WERI-Rb-1 (cell line): ENCODE measurements at regions not wholly inside any gene's neighbourhood (a gene's known extent, or its start where the extent isn't known, plus 50 kb on each side); places are given as distances from the start of the nearest gene placed in this dataset.
A peak's percentile ranks its signal among the peaks of the same experiment; 100 is the strongest.

Experiments used
- DNase-seq: peaks from one replicate; pipeline ENCODE4 v3.0.0-alpha.2; 2020
- H3K27ac ChIP-seq: fragments of 250-450 bp; sonication (Bioruptor Pico); 2 replicates; pipeline ENCODE4 v1.5.1; 2020; ENCODE audit warnings: mild to moderate bottlenecking, moderate library complexity
- H3K27me3 ChIP-seq: fragments of 250-450 bp; sonication (Bioruptor Pico); 2 replicates; pipeline ENCODE4 v1.5.1; 2021; ENCODE audit warnings: mild to moderate bottlenecking, low read depth, moderate library complexity; ENCODE audit not compliant: insufficient read depth, severe bottlenecking
- H3K36me3 ChIP-seq: fragments of 250-450 bp; sonication (Bioruptor Pico); 2 replicates; pipeline ENCODE4 v1.5.1; 2020; ENCODE audit warnings: mild to moderate bottlenecking, moderate library complexity
- H3K4me3 ChIP-seq: 2 replicates; pipeline ENCODE4 v1.5.1; 2011; ENCODE audit warnings: low read depth, mild to moderate bottlenecking, control low read depth, low read length
- H3K9me3 ChIP-seq: fragments of 250-450 bp; sonication (Bioruptor Pico); 2 replicates; pipeline ENCODE4 v1.5.1; 2021; ENCODE audit warnings: mild to moderate bottlenecking, moderate library complexity; ENCODE audit not compliant: severe bottlenecking
- CTCF ChIP-seq: IDR thresholded peaks from 2 replicates; pipeline ENCODE4 v1.5.1; 2011; ENCODE audit warnings: low read depth, mild to moderate bottlenecking, control low read depth, inconsistent platforms, low read length

GRCh38 chr2:109066501-109066900 lies 62.5 kb upstream of the SH3RF3 start:
- no peak for TF ChIP-seq CTCF
- H3K27ac ChIP-seq, result peak overlapping the region; percentile 89
- no peaks in the 10 kb centered on the region for H3K9me3 ChIP-seq
- peak; percentile 95 for DNase-seq
- no peaks in the 10 kb centered on the region for H3K36me3 ChIP-seq
- H3K27me3 ChIP-seq, result no peaks in the 10 kb centered on the region
- H3K4me3 ChIP-seq, result no peak overlapping the region

GRCh38 chr2:109065391-109065734 lies 63.6 kb upstream of the SH3RF3 start:
- Histone ChIP-seq H3K27ac (peak overlapping the region; percentile 89), H3K27me3 (no peaks in the 10 kb centered on the region), H3K9me3 (no peaks in the 10 kb centered on the region), H3K4me3 (no peak overlapping the region), H3K36me3 (no peaks in the 10 kb centered on the region)
- TF ChIP-seq CTCF, result no peak
- no peak for DNase-seq

GRCh38 chr2:109064660-109065390 lies 64.2 kb upstream of the SH3RF3 start:
- Histone ChIP-seq H3K27ac (no peak overlapping the region), H3K27me3 (no peaks in the 10 kb centered on the region), H3K9me3 (no peaks in the 10 kb centered on the region), H3K36me3 (no peaks in the 10 kb centered on the region), H3K4me3 (no peak overlapping the region)
- no peak for TF ChIP-seq CTCF
- no peak for DNase-seq

GRCh38 chr2:109062859-109063700 lies 65.9 kb upstream of the SH3RF3 start:
- H3K9me3 ChIP-seq, result no peaks in the 10 kb centered on the region
- DNase-seq, result no peak
- no peak overlapping the region for H3K27ac ChIP-seq

GRCh38 chr2:109062145-109062858 lies 66.7 kb upstream of the SH3RF3 start:
- Histone ChIP-seq H3K27ac (no peak overlapping the region), H3K27me3 (no peaks in the 10 kb centered on the region), H3K4me3 (no peak overlapping the region), H3K9me3 (no peaks in the 10 kb centered on the region), H3K36me3 (no peaks in the 10 kb centered on the region)
- DNase-seq, result peak; percentile 49
- TF ChIP-seq CTCF, result peak; percentile 52; the same call in 1 of the 2 replicates

More at GRCh38 chr2:109062859-109063700, 65.9 kb upstream of the SH3RF3 start:
- no peaks in the 10 kb centered on the region for H3K36me3 ChIP-seq
- no peak for TF ChIP-seq CTCF
- H3K27me3 ChIP-seq, result no peaks in the 10 kb centered on the region
- no peak overlapping the region for H3K4me3 ChIP-seq
